Left kidney (tissue), 1 donor: ENCODE measurements at regions not wholly inside any gene's neighbourhood (a gene's known extent, or its start where the extent isn't known, plus 50 kb on each side); places are given as distances from the start of the nearest gene placed in this dataset.
"Not testable (repeated sequence)": the region's sequence is repeated elsewhere in the genome, so short reads cannot be mapped to it uniquely, and the experiment has no call there.

Source experiments
- DNase-seq: peaks from one replicate; pipeline ENCODE4 v3.0.0-alpha.2; 2013

GRCh38 chr3:150300852-150301517 is 107.1 kb upstream of the TSC22D2 start:
- DNase-seq = no peak

GRCh38 chr3:150300388-150300787 is 107.7 kb upstream of the TSC22D2 start:
- DNase-seq = no peak

GRCh38 chr3:150299201-150299600 is 108.9 kb upstream of the TSC22D2 start:
- DNase-seq = peak; percentile 36

- no peak for DNase-seq
Measured at GRCh38 chr3:150296966-150297365, 111.1 kb upstream of the TSC22D2 start.

- DNase-seq = no peak
Measured at GRCh38 chr3:150296123-150296735, 111.9 kb upstream of the TSC22D2 start.

GRCh38 chr3:150293401-150294001 is 114.6 kb upstream of the TSC22D2 start:
- DNase-seq = no peak

- DNase-seq = no peak
Measured at GRCh38 chr3:150292891-150293290, 115.2 kb upstream of the TSC22D2 start.

- DNase-seq = no peak
Measured at GRCh38 chr3:150291515-150291914, 116.6 kb upstream of the TSC22D2 start.

GRCh38 chr3:150286390-150287147 is 121.5 kb upstream of the TSC22D2 start:
- DNase-seq = no peak

GRCh38 chr3:150285601-150286000 is 122.5 kb upstream of the TSC22D2 start:
- DNase-seq = no peak

- DNase-seq = peak; percentile 82
Measured at GRCh38 chr3:150278843-150279381, 129.2 kb upstream of the TSC22D2 start.

- DNase-seq = no peak
Measured at GRCh38 chr3:150278195-150278594, 129.9 kb upstream of the TSC22D2 start.

GRCh38 chr3:150277444-150277843 is 130.7 kb upstream of the TSC22D2 start:
- DNase-seq = no peak

- no peak for DNase-seq
Measured at GRCh38 chr3:150275941-150276340, 132.2 kb upstream of the TSC22D2 start.

GRCh38 chr3:150274372-150274771 is 133.7 kb upstream of the TSC22D2 start:
- no peak for DNase-seq

- no peak for DNase-seq
Measured at GRCh38 chr3:150273396-150273795, 134.7 kb upstream of the TSC22D2 start.

- no peak for DNase-seq
Measured at GRCh38 chr3:150271591-150271960, 136.5 kb upstream of the TSC22D2 start.

GRCh38 chr3:150270883-150271590 is 137.1 kb upstream of the TSC22D2 start:
- DNase-seq = no peak

GRCh38 chr3:150270444-150270843 is 137.7 kb upstream of the TSC22D2 start:
- not testable (repeated sequence) for DNase-seq

GRCh38 chr3:150269526-150269925 is 138.6 kb upstream of the TSC22D2 start:
- no peak for DNase-seq

GRCh38 chr3:150268426-150269391 is 139.4 kb upstream of the TSC22D2 start:
- peak; percentile 70 for DNase-seq
